NT2/D1 (cell line): ENCODE measurements at regions not wholly inside any gene's neighbourhood (a gene's known extent, or its start where the extent isn't known, plus 50 kb on each side); places are given as distances from the start of the nearest gene placed in this dataset.
"Not testable (repeated sequence)": the region's sequence is repeated elsewhere in the genome, so short reads cannot be mapped to it uniquely, and the experiment has no call there.

Experiments used
- DNase-seq: peaks from one replicate; pipeline ENCODE4 v3.0.0-alpha.2; 2011; ENCODE audit warnings: low read depth, low spot score
- H3K27me3 ChIP-seq: 2 replicates; pipeline ENCODE4 v1.6.0; 2011; ENCODE audit warnings: mild to moderate bottlenecking; ENCODE audit not compliant: insufficient read length, insufficient read depth
- H3K36me3 ChIP-seq: 2 replicates; pipeline ENCODE4 v1.6.1; 2011; ENCODE audit warnings: mild to moderate bottlenecking, low read length, mixed read lengths; ENCODE audit not compliant: insufficient read depth, insufficient read length
- H3K4me1 ChIP-seq: 2 replicates; pipeline ENCODE4 v1.5.1; 2011; ENCODE audit not compliant: insufficient read depth, insufficient read length
- H3K4me3 ChIP-seq: 2 replicates; pipeline ENCODE4 v1.5.1; 2011; ENCODE audit warnings: low read depth; ENCODE audit not compliant: insufficient read length
- H3K9ac ChIP-seq: 2 replicates; pipeline ENCODE4 v1.6.0; 2011; ENCODE audit warnings: low read depth; ENCODE audit not compliant: insufficient read length
- H3K9me3 ChIP-seq: 2 replicates; pipeline ENCODE4 v1.5.1; 2011; ENCODE audit warnings: mild to moderate bottlenecking, low read length; ENCODE audit not compliant: insufficient read depth
- SUZ12 ChIP-seq: IDR thresholded peaks from 2 replicates; pipeline ENCODE4 v1.6.1; 2011; ENCODE audit not compliant: insufficient read length, insufficient read depth; ENCODE audit errors: extremely low read depth
- YY1 ChIP-seq: IDR thresholded peaks from 2 replicates; pipeline ENCODE4 v1.6.1; 2011; ENCODE audit not compliant: insufficient read length, insufficient read depth
- ZNF274 ChIP-seq: IDR thresholded peaks from 2 replicates; pipeline ENCODE4 v1.6.1; 2011; ENCODE audit warnings: mild to moderate bottlenecking, low read depth, low read length

- Histone ChIP-seq H3K36me3 (no peaks in the 10 kb centered on the region), H3K9ac (no peak overlapping the region), H3K4me1 (no peaks in the 10 kb centered on the region), H3K9me3 (peaks cover 22% of the 10 kb centered on the region), H3K4me3 (no peak overlapping the region), H3K27me3 (no peaks in the 10 kb centered on the region)
- TF ChIP-seq YY1: no peak
- no peak for TF ChIP-seq ZNF274
- no peak for TF ChIP-seq SUZ12
- DNase-seq: no peak
Measured at GRCh38 chr1:90220941-90221693, 226.2 kb downstream of the ZNF326 start.

DNA sequence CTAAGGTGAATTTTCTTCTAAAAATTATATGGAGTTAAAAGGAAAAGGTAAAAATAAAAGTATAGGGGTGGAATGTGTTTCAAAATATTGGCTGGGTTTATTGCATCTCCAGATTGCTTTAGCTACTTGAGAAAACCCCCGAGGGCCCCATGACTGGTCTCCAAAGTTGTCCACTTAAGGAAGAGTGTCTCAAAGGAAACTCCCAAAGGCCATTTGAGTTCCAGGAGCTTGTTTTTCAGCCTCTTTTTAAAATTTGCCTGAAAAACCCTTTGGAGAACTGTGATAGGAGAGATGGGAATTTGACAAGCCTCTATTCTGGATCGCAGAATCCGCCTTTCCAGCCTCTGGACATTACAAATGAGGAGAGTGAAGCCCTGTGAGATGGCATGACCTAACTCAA is 225.6 kb downstream of the ZNF326 start:
- Histone ChIP-seq H3K27me3 (no peaks in the 10 kb centered on the region), H3K9ac (no peak overlapping the region), H3K9me3 (peaks cover 16% of the 10 kb centered on the region), H3K4me1 (no peaks in the 10 kb centered on the region), H3K36me3 (no peaks in the 10 kb centered on the region), H3K4me3 (no peak overlapping the region)
- DNase-seq: no peak
- no peak for TF ChIP-seq SUZ12
- no peak for TF ChIP-seq YY1
- no peak for TF ChIP-seq ZNF274

DNA sequence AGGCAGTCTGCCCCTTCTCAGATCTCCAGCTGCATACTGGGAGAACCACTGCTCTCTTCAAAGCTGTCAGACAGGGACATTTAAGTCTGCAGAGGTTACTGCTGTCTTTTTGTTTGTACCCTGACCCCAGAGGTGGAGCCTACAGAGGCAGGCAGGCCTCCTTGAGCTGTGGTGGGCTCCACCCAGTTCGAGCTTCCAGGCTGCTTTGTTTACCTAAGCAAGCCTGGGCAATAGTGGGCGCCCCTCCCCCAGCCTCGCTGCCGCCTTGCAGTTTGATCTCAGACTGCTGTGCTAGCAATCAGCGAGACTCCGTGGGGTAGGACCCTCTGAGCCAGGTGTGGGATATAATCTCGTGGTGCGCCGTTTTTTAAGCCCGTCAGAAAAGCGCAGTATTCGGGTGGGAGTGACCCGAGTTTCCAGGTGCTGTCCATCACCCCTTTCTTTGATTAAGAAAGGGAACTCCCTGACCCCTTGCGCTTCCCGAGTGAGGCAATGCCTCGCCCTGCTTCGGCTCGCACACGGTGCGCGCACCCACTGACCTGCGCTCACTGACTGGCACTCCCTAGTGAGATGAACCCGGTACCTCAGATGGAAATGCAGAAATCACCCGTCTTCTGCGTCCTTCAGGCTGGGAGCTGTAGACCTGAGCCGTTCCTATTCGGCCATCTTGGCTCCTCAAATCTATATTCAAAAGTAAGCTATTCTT is 224.4 kb downstream of the ZNF326 start:
- not testable (repeated sequence) for DNase-seq, H3K9me3 ChIP-seq, H3K4me1 ChIP-seq, H3K36me3 ChIP-seq, H3K27me3 ChIP-seq
- peak; percentile 29 for TF ChIP-seq YY1
- H3K4me3 ChIP-seq: peak overlapping the region; percentile 56
- peak overlapping the region; percentile 79 for H3K9ac ChIP-seq

DNA sequence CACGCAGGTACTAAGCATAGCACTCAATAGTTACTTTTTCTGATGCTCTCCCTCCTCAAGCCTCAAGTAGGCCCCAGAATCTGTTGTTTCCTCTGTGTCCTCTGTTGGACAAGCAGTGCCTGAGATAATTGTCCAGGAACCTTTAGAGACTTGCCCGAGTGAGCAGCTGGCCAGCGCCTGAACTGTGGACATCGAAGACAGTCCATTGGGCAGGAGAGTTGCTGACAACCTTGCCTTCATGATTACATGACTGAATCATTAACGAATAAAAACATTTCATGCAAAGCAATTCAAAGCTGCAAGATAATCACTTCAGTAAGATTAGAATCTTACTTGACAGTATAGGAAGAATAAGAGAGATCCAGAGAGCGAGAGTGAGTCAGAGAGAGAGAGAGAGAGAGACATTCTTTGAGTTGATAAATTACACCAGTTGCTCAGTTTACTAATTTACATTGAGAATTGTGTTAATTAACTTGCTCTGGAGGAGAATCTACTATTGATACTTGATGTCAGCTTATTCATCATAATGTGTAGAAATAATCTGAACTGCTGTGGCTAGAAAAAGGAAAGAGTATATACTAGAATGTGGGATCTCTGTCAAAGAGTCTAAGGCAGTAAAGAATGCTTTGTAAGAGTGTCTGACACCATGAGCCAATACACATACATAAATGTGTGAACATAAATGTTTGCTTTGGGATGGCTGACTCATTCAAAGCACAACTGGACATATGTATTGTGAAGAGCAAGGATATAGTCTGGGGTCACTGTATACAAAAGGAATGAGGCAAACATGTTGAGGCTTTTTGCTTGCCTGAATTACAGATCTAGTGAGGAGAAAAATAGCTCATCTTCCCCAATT is 216.0 kb downstream of the ZNF326 start:
- no peak for DNase-seq
- Histone ChIP-seq H3K9me3 (no peaks in the 10 kb centered on the region), H3K4me3 (no peak overlapping the region), H3K36me3 (no peaks in the 10 kb centered on the region), H3K27me3 (no peaks in the 10 kb centered on the region), H3K9ac (no peak overlapping the region), H3K4me1 (peaks cover 4% of the 10 kb centered on the region)
- TF ChIP-seq YY1 (no peak), ZNF274 (no peak), SUZ12 (no peak)

- Histone ChIP-seq H3K9me3 (no peaks in the 10 kb centered on the region), H3K4me3 (no peak overlapping the region), H3K4me1 (peaks cover 6% of the 10 kb centered on the region), H3K27me3 (no peaks in the 10 kb centered on the region), H3K9ac (no peak overlapping the region), H3K36me3 (no peaks in the 10 kb centered on the region)
- no peak for TF ChIP-seq SUZ12
- no peak for TF ChIP-seq ZNF274
- DNase-seq: no peak
Measured at GRCh38 chr1:90208949-90209348, 214.0 kb downstream of the ZNF326 start.

- Histone ChIP-seq H3K4me1 (peaks cover 6% of the 10 kb centered on the region), H3K9me3 (no peaks in the 10 kb centered on the region), H3K36me3 (no peaks in the 10 kb centered on the region), H3K27me3 (no peaks in the 10 kb centered on the region), H3K4me3 (no peak overlapping the region), H3K9ac (no peak overlapping the region)
- no peak for TF ChIP-seq YY1
- TF ChIP-seq ZNF274: no peak
- no peak for TF ChIP-seq SUZ12
- no peak for DNase-seq
Measured at GRCh38 chr1:90206260-90206659, 211.3 kb downstream of the ZNF326 start.

GRCh38 chr1:90204780-90205179 is 209.9 kb downstream of the ZNF326 start:
- no peak overlapping the region for H3K9ac ChIP-seq
- TF ChIP-seq ZNF274 (no peak), SUZ12 (no peak), YY1 (no peak)
- peaks cover 6% of the 10 kb centered on the region for H3K4me1 ChIP-seq
- H3K4me3 ChIP-seq: no peak overlapping the region
- DNase-seq: no peak
- H3K27me3 ChIP-seq: no peaks in the 10 kb centered on the region
- no peaks in the 10 kb centered on the region for H3K36me3 ChIP-seq
- no peaks in the 10 kb centered on the region for H3K9me3 ChIP-seq
